PC-3 (cell line): ENCODE measurements at regions not wholly inside any gene's neighbourhood (a gene's known extent, or its start where the extent isn't known, plus 50 kb on each side); places are given as distances from the start of the nearest gene placed in this dataset.
A peak's percentile ranks its signal among the peaks of the same experiment; 100 is the strongest.
"Not testable (repeated sequence)": the region's sequence is repeated elsewhere in the genome, so short reads cannot be mapped to it uniquely, and the experiment has no call there.

ENCODE experiments used
- ATAC-seq: fragments of 200-7000 bp; cut with Tn5 transposase; 2 replicates; pipeline ENCODE4 v1.9.1; 2020; ENCODE audit warnings: mild to moderate bottlenecking, moderate library complexity
- BruUV-seq: library from RNA; stranded (reverse); fragments of 400-500 nt; replicated peaks from 2 replicates; lab custom pipeline; 2021; lab: Mats Ljungman, UMichigan
- CTCF ChIA-PET: fragments of 300-600 bp; sonication (Branson Sonifier 250); formaldehyde crosslinking; loops from one replicate; lab custom pipeline; 2022; ENCODE audit warnings: antibody characterized with exemption; lab: Charles Lee
- POLR2A ChIA-PET: fragments of 300-600 bp; sonication (Branson Sonifier 250); formaldehyde crosslinking; loops from one replicate; lab custom pipeline; 2022; ENCODE audit warnings: antibody characterized with exemption; ENCODE audit not compliant: unreplicated experiment; lab: Charles Lee
- DNase-seq: peaks from one replicate; pipeline ENCODE4 v3.0.0-alpha.2; 2015
- H2AFZ ChIP-seq: fragments of 300-600 bp; sonication (generic); 2 replicates; pipeline ENCODE4 v1.6.0; 2016; ENCODE audit warnings: antibody characterized with exemption, low read length
- H3F3A ChIP-seq: fragments of 300-600 bp; sonication (generic); one replicate; pipeline ENCODE4 v1.6.0; 2017; ENCODE audit warnings: antibody characterized with exemption, low read length, control low read depth, mild to moderate bottlenecking; ENCODE audit not compliant: unreplicated experiment
- H3K27ac ChIP-seq: fragments of 300-600 bp; sonication (generic); 2 replicates; pipeline ENCODE4 v1.5.1; 2016; ENCODE audit warnings: mild to moderate bottlenecking, low read length
- H3K27me3 ChIP-seq: fragments of 300-600 bp; sonication (generic); 2 replicates; pipeline ENCODE4 v1.6.1; 2016; ENCODE audit warnings: low read length, mixed read lengths
- H3K36me3 ChIP-seq: fragments of 300-600 bp; sonication (generic); 2 replicates; pipeline ENCODE4 v1.6.1; 2016; ENCODE audit warnings: low read depth, mixed run types, low read length, mixed read lengths
- H3K4me1 ChIP-seq: fragments of 300-600 bp; sonication (generic); 2 replicates; pipeline ENCODE4 v1.5.1; 2016; ENCODE audit warnings: low read length; ENCODE audit not compliant: insufficient read depth
- H3K4me2 ChIP-seq: fragments of 300-600 bp; sonication (generic); 2 replicates; pipeline ENCODE4 v1.6.0; 2016; ENCODE audit warnings: low read length
- H3K4me3 ChIP-seq: fragments of 300-600 bp; sonication (generic); 2 replicates; pipeline ENCODE4 v1.5.1; 2016; ENCODE audit warnings: mild to moderate bottlenecking, low read length, mixed read lengths
- H3K79me2 ChIP-seq: fragments of 300-600 bp; sonication (generic); 2 replicates; pipeline ENCODE4 v1.6.1; 2017; ENCODE audit warnings: low read length, mixed read lengths
- H3K9ac ChIP-seq: fragments of 300-600 bp; sonication (generic); 2 replicates; pipeline ENCODE4 v1.6.0; 2016; ENCODE audit warnings: mild to moderate bottlenecking, low read length
- H3K9me2 ChIP-seq: fragments of 300-600 bp; sonication (generic); replicated peaks from 2 replicates; pipeline ENCODE4 v1.6.1; 2016; ENCODE audit warnings: mixed run types, low read length, mixed read lengths
- H3K9me3 ChIP-seq: fragments of 300-600 bp; sonication (generic); 2 replicates; pipeline ENCODE4 v1.6.1; 2016; ENCODE audit warnings: low read length, mixed read lengths
- H4K20me1 ChIP-seq: fragments of 300-600 bp; sonication (generic); 2 replicates; pipeline ENCODE4 v1.6.1; 2016; ENCODE audit warnings: low read length, mixed read lengths
- EZH2 ChIP-seq: fragments of 300-600 bp; sonication (generic); IDR thresholded peaks from one replicate; pipeline ENCODE4 v1.6.1; 2017; ENCODE audit warnings: antibody characterized with exemption, mild to moderate bottlenecking, low read length; ENCODE audit not compliant: unreplicated experiment
- EZH2phosphoT487 ChIP-seq: fragments of 300-600 bp; sonication (generic); IDR thresholded peaks from 2 replicates; pipeline ENCODE4 v1.6.1; 2018; ENCODE audit warnings: mild to moderate bottlenecking, antibody characterized with exemption, low read length, borderline replicate concordance
- intact Hi-C: fragments of 100-400 bp; cut with micrococcal nuclease; formaldehyde crosslinking; loops from 2 replicates; pipeline ENCODE4 v1.9.0; 2023
- TF ChIP-seq, protein P1 (sequence below): fragments of 300-600 bp; sonication (generic); conservative IDR thresholded peaks from 2 replicates; pipeline ENCODE4 v1.5.1; 2017; ENCODE audit warnings: antibody characterized with exemption, low read depth, mild to moderate bottlenecking, low read length

DNA sequence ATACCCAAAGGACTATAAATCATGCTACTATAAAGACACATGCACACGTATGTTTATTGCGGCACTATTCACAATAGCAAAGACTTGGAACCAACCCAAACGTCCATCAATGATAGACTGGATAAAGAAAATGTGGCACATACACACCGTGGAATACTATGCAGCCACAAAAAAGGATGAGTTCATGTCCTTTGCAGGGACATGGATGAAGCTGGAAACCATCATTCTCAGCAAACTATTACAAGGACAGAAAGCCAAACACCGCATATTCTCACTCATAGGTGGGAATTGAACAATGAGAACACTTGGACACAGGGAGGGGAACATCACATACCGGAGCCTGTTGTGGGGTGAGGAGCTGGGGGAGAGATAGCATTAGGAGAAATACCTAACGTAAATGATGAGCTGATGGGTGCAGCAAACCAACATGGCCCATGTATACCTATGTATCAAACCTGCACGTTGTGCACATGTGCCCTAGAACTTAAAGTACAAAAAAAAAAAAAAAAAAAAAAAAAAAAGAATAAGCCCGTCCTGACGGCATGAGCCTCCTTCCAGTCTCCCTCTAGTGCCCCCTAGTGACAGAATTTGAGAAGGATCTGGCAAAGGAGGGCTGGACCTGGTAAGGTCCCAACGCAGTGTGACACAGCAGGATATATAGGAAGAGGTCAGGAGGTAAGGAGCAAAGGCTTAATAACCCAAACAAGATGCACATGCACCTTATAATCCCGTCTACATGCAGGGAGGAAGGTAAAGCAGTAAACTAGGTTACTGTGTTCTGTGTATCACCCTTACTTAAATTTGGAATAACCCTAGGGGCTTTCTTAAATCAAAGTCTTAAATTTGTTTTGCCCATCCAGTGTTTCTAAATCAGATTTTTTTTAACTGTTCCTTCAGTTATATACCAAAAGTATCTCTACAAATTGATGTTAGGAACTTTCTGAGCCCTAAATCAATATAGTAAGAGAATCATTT, 214.8 kb downstream of the UNC5CL start:
- H3K27me3 ChIP-seq = peaks cover 17% of the 10 kb centered on the region
- H3K4me1 ChIP-seq, H3K9me2 ChIP-seq, H4K20me1 ChIP-seq, H3K79me2 ChIP-seq, H3K9me3 ChIP-seq, H3K4me3 ChIP-seq, intact Hi-C loops, H2AFZ ChIP-seq, H3K4me2 ChIP-seq, CTCF ChIA-PET, BruUV-seq, H3F3A ChIP-seq, POLR2A ChIA-PET, H3K9ac ChIP-seq, H3K36me3 ChIP-seq, H3K27ac ChIP-seq: not testable (repeated sequence)
- DNase-seq = peak; percentile 85
- ATAC-seq = peak; percentile 53
- TF ChIP-seq, protein P1, sequence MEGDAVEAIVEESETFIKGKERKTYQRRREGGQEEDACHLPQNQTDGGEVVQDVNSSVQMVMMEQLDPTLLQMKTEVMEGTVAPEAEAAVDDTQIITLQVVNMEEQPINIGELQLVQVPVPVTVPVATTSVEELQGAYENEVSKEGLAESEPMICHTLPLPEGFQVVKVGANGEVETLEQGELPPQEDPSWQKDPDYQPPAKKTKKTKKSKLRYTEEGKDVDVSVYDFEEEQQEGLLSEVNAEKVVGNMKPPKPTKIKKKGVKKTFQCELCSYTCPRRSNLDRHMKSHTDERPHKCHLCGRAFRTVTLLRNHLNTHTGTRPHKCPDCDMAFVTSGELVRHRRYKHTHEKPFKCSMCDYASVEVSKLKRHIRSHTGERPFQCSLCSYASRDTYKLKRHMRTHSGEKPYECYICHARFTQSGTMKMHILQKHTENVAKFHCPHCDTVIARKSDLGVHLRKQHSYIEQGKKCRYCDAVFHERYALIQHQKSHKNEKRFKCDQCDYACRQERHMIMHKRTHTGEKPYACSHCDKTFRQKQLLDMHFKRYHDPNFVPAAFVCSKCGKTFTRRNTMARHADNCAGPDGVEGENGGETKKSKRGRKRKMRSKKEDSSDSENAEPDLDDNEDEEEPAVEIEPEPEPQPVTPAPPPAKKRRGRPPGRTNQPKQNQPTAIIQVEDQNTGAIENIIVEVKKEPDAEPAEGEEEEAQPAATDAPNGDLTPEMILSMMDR = peak; percentile 57

DNA sequence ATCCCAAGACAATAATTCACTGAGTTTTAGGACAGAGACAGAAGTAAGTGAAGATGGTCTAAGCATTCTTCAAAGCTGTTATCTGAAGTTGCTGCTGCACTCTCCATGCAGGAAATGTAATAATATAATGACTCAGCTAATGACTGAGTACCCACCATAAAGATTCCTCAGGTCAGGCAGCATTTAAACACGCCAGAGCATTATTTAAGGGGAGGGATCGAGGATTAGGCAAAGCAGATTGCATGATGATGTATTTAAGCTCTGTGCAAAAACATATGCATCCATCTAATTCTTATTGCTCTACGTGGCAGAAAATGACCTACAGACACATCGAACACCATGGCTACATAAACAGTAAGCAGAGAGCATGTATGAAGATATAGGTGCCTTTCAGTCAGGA, 216.4 kb downstream of the UNC5CL start:
- Histone ChIP-seq H3K27ac (no peak overlapping the region), H4K20me1 (no peaks in the 10 kb centered on the region), H3K27me3 (peaks cover 10% of the 10 kb centered on the region), H3K36me3 (no peaks in the 10 kb centered on the region), H3K79me2 (no peaks in the 10 kb centered on the region), H3K9me2 (no peaks in the 10 kb centered on the region), H3K9me3 (no peaks in the 10 kb centered on the region), H3F3A (no peaks in the 10 kb centered on the region), H3K9ac (no peak overlapping the region), H3K4me3 (no peak overlapping the region), H3K4me2 (no peak overlapping the region), H2AFZ (no peak overlapping the region), H3K4me1 (no peaks in the 10 kb centered on the region)
- DNase-seq (no peak), ATAC-seq (no peak)
- TF ChIP-seq EZH2 = no peak
- TF ChIP-seq EZH2phosphoT487 = no peak
- TF ChIP-seq, protein P1 = no peak
- no TSS peak for BruUV-seq
- CTCF ChIA-PET = no interaction called here
- POLR2A ChIA-PET = no interaction called here
- intact Hi-C loops = no loop called here

DNA sequence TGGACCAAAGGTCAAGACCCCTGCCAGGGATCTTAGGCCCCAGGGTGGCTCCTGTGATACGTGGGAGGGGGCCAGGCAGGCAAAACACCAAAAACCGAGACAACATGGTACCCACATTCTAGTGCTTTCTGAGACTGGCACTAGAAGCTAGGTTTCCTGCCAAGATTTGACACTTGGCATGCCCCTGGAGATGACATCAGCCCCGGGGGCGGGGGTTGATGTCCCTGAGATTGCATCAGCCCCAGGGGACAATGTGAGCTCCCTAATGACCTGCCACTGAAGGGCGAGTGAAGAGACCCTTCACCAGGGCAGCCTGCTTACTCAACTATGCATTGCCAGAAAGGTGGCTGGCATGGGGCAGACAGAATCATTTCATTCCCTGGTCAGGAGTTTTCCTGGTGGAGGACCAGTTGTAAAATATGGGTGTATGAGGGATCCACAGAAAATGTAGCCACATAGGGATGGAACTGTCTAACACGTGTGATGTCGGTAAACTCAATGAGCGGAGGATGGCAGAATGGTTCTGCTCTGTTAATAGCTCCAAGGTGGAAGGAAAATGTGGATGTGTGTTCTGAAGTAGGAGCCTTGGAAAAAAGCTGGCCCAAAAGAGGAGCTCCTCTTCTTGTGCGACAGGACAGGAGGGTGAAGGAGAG, 219.7 kb downstream of the UNC5CL start:
- no peak overlapping the region for H2AFZ ChIP-seq
- H3K27me3 ChIP-seq = no peaks in the 10 kb centered on the region
- ChIA-PET CTCF (no interaction called here), POLR2A (no interaction called here)
- no peaks in the 10 kb centered on the region for H3K79me2 ChIP-seq
- H3K27ac ChIP-seq = no peak overlapping the region
- H3K4me2 ChIP-seq = no peak overlapping the region
- intact Hi-C loops = no loop called here
- no peaks in the 10 kb centered on the region for H3K4me1 ChIP-seq
- H3K9me2 ChIP-seq = no peaks in the 10 kb centered on the region
- TF ChIP-seq, protein P1 = no peak
- no peak for TF ChIP-seq EZH2
- no peak for TF ChIP-seq EZH2phosphoT487
- no peaks in the 10 kb centered on the region for H3K9me3 ChIP-seq
- no peak overlapping the region for H3K9ac ChIP-seq
- ATAC-seq = no peak
- no peaks in the 10 kb centered on the region for H3K36me3 ChIP-seq
- BruUV-seq = no TSS peak
- no peak for DNase-seq
- no peaks in the 10 kb centered on the region for H4K20me1 ChIP-seq
- H3F3A ChIP-seq = no peaks in the 10 kb centered on the region
- no peak overlapping the region for H3K4me3 ChIP-seq
